Body of pancreas (tissue), 4 donors: ENCODE measurements at regions not wholly inside any gene's neighbourhood (a gene's known extent, or its start where the extent isn't known, plus 50 kb on each side); places are given as distances from the start of the nearest gene placed in this dataset.

Experiments used
- ATAC-seq: fragments of 150-250 bp; one replicate; pipeline ENCODE4 v1.9.1; 2016
- DNase-seq, 4 donors: peaks; one replicate each; pipeline ENCODE4 v3.0.0-alpha.2; 2019
- H3K27ac ChIP-seq, 4 donors: fragments of 200-600 bp; sonication (generic); 1 replicate in 3 of 4; 2 replicates in 1 of 4; pipeline versions ENCODE4 v1.5.1 to v1.6.1; 2016 to 2019; ENCODE audit warnings: mild to moderate bottlenecking in 1 of 4, mixed read lengths in 1 of 4, moderate library complexity in 1 of 4
- H3K27me3 ChIP-seq, 2 donors: fragments of 200-600 bp; sonication (generic); one replicate each; pipeline ENCODE4 v1.6.0; 2016; ENCODE audit warnings: mild to moderate bottlenecking in 1 of 2
- H3K36me3 ChIP-seq, 2 donors: fragments of 200-600 bp; sonication (generic); replicated peaks in 1 of 2; 2 replicates each; pipeline ENCODE4 v1.5.1; 2016; ENCODE audit warnings: low read depth in 2 of 2; ENCODE audit not compliant: insufficient read depth in 1 of 2
- H3K4me1 ChIP-seq: fragments of 200-600 bp; sonication (generic); one replicate; pipeline ENCODE4 v1.6.0; 2016
- H3K4me3 ChIP-seq, 2 donors: fragments of 200-600 bp; sonication (generic); 1 replicate in 1 of 2; 2 replicates in 1 of 2; pipeline ENCODE4 v1.5.1; 2016 to 2019
- H3K9me3 ChIP-seq, 3 donors: fragments of 200-600 bp; sonication (generic); 1 replicate in 2 of 3; 2 replicates in 1 of 3; pipeline ENCODE4 v1.5.1; 2016
- POLR2A ChIP-seq, 3 donors: fragments of 450-650 bp; IDR thresholded peaks; one replicate each; pipeline ENCODE4 v1.6.1; 2016; ENCODE audit warnings: antibody characterized with exemption in 3 of 3, mild to moderate bottlenecking in 2 of 3
- WGBS, 2 donors: methylation state at CpG; one replicate each; pipeline ENCODE4 v1.1.5; 2017; 5-methylcytosine and 5-hydroxymethylcytosine counted together
- intact Hi-C: fragments of 100-400 bp; cut with DNase I; formaldehyde crosslinking; loops from one replicate; pipeline ENCODE4 v1.15.1; 2023
- TF ChIP-seq, protein P1 (sequence below), 7 experiments: fragments of 450-650 bp in 4 of 7; fragments of 200-600 bp in 3 of 7; sonication (generic) in 3 of 7; IDR thresholded peaks; one replicate each; pipeline ENCODE4 v1.5.1; 2016 to 2019; ENCODE audit warnings: antibody characterized with exemption in 7 of 7

DNA sequence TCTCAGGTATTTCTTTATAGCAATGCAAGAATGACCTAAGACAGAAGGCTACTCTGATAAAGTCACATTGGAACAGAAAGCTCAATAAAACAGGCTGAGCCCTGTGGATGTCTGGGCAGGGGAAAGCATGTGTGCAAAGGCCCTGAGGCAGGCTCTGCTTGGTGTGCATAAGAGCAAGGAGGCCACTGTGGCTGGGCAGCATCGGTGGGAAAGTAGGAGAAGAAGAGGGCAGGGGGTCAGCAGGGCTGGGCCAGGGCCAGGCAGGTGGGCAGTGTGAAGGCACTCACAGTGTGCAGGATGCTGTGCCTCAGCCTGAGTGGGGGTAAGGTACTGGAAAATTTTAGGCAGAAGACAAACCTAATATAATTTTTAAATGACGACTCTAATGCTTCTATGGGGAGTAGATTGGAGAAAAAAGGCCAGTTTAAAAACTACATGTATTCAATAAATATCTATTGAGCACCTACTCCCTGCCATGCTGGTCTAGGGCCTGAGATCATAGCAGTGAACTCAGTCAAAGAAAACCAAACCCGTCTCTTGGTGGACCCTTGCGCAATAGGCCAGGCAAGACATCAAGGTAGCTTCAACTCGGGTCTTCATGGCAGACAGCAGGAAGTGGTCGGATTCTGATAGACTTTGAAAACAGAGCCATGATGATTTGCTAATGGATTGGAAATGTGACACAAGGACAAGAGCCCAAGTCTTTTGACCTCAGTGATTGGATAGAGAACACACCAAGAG lies 572.3 kb downstream of the TCERG1L start:
- no peak overlapping the region for H3K4me3 ChIP-seq
- H3K4me1 ChIP-seq, result no peaks in the 10 kb centered on the region
- TF ChIP-seq POLR2A (IDR thresholded peaks at IDR 0.05), result no peak
- TF ChIP-seq, protein P1, sequence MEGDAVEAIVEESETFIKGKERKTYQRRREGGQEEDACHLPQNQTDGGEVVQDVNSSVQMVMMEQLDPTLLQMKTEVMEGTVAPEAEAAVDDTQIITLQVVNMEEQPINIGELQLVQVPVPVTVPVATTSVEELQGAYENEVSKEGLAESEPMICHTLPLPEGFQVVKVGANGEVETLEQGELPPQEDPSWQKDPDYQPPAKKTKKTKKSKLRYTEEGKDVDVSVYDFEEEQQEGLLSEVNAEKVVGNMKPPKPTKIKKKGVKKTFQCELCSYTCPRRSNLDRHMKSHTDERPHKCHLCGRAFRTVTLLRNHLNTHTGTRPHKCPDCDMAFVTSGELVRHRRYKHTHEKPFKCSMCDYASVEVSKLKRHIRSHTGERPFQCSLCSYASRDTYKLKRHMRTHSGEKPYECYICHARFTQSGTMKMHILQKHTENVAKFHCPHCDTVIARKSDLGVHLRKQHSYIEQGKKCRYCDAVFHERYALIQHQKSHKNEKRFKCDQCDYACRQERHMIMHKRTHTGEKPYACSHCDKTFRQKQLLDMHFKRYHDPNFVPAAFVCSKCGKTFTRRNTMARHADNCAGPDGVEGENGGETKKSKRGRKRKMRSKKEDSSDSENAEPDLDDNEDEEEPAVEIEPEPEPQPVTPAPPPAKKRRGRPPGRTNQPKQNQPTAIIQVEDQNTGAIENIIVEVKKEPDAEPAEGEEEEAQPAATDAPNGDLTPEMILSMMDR (IDR thresholded peaks at IDR 0.05), result no peak
- no peaks in the 10 kb centered on the region for H3K27me3 ChIP-seq
- ATAC-seq, result no peak
- no peak for DNase-seq
- no peak overlapping the region for H3K27ac ChIP-seq
- WGBS, 2 donors, result 73 to 80% methylated on average over 6 of the region's 6 CpGs
- H3K9me3 ChIP-seq, result no peaks in the 10 kb centered on the region
- no peaks in the 10 kb centered on the region for H3K36me3 ChIP-seq
- intact Hi-C loops, result no loop called here

DNA sequence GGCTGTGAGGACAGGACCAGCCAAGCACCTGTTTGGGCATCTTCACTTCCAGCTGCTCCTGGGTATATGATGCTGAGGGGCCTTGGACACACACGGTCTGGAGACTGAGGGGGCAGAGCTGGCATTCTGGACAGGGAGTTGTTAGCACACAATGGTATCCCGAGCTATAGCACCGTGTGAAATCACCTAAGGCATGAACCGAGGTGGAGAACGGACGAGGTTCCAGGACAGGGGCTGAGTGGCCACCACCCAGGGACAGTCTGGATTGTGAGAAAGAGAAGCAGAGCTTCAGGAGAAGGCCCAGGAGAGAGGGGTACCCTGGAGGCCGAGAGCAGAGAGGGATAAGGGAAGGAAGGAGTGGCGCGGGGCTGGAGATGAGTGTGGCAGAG lies 571.8 kb downstream of the TCERG1L start:
- no peaks in the 10 kb centered on the region for H3K9me3 ChIP-seq
- ATAC-seq, result no peak

DNA sequence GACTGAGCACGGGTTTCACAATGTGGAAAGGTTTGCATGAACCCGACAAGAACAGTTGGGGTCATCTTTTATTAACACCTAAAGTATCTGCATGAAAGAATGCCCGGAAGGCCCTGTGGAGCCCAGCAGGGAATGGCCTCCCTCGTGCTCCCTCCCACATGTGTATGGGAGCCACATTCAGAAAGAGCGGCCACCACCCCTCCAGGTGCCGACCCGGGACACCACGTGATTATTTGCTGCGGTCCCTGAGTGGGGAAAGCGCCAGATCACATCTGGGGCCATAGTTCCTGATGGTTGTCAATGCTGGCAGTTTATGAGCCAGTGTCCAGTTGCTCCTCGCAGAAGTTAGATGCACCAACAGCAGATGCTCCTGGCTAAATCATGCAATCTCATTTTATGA lies 571.4 kb downstream of the TCERG1L start:
- no peaks in the 10 kb centered on the region for H3K9me3 ChIP-seq
- WGBS, 2 donors, result 69 to 77% methylated on average over 7 to 11 of the region's 11 CpGs
- no peak for DNase-seq
- no peak overlapping the region for H3K4me3 ChIP-seq
- intact Hi-C loops, result no loop called here
- TF ChIP-seq, protein P1 (IDR thresholded peaks at IDR 0.05), result no peak
- no peak for TF ChIP-seq POLR2A (IDR thresholded peaks at IDR 0.05)
- no peaks in the 10 kb centered on the region for H3K27me3 ChIP-seq
- H3K36me3 ChIP-seq, result no peaks in the 10 kb centered on the region
- H3K4me1 ChIP-seq, result no peaks in the 10 kb centered on the region
- ATAC-seq, result no peak
- no peak overlapping the region for H3K27ac ChIP-seq

More for the DNA sequence above, 571.8 kb downstream of the TCERG1L start:
- Histone ChIP-seq H3K4me1 (no peaks in the 10 kb centered on the region), H3K36me3 (no peaks in the 10 kb centered on the region), H3K4me3 (no peak overlapping the region), H3K27me3 (no peaks in the 10 kb centered on the region), H3K27ac (no peak overlapping the region)
- DNase-seq, result no peak
- TF ChIP-seq, protein P1 (IDR thresholded peaks at IDR 0.05), result no peak
- TF ChIP-seq POLR2A (IDR thresholded peaks at IDR 0.05), result no peak
- intact Hi-C loops, result no loop called here
- WGBS, 2 donors, result 58 to 74% methylated on average over 9 of the region's 9 CpGs

DNA sequence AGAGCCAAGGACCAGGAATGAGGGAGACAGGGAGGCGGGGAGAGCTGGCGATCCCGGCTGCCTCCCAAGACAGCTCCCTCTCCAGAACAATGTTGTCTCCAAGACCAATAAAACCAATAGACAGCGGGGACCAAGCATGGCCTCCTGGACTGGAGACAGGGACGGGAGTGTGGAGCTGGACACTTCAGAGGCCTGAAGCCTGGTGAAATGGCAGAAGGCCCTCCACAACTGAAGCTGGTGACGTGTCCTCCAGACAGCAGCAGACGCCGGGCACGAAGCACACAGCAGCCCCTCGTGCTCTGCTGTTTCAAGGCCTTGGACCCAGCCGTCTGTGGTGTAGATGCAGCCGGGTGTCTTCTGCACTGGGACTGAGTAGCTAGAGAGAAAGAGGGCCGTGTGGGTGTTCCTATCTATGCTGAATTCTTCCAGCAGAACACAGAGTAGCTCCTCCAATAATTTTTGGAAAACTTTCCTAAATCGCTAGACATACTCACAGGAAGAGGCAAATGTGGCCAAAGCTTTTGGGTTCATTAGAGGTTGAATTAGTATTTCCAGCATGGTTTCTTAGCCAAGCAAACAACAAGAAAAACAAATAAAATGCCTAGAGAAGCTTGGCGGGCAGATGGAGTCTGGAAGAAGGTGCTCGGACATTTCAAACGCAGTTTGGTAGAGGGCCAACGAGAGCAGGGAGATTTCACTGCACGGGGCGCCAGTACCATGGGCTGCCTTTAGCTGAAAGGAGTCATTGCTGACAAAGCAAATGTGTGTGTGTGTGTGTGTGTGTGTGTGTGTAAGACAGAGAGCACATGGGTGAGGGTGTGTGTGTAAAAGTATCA lies 570.4 kb downstream of the TCERG1L start:
- no peak overlapping the region for H3K4me3 ChIP-seq
- TF ChIP-seq, protein P1 (IDR thresholded peaks at IDR 0.05), result no peak
- no peak for TF ChIP-seq POLR2A (IDR thresholded peaks at IDR 0.05)
- H3K27ac ChIP-seq, result no peak overlapping the region
- DNase-seq, result no peak
- H3K4me1 ChIP-seq, result no peaks in the 10 kb centered on the region
- H3K27me3 ChIP-seq, result no peaks in the 10 kb centered on the region
- whole genome bisulfite sequencing, 2 donors, result 57 to 66% methylated on average over 20 of the region's 20 CpGs
- H3K9me3 ChIP-seq, result no peaks in the 10 kb centered on the region
- intact Hi-C loops, result no loop called here
- ATAC-seq, result no peak
- no peaks in the 10 kb centered on the region for H3K36me3 ChIP-seq
